HL-60 (cell line): ENCODE measurements at regions not wholly inside any gene's neighbourhood (a gene's known extent, or its start where the extent isn't known, plus 50 kb on each side); places are given as distances from the start of the nearest gene placed in this dataset.

Experiments
- DNase-seq, 2 experiments: peaks; one replicate each; pipeline ENCODE4 v3.0.0-alpha.2; 2010 to 2020; ENCODE audit warnings: low read depth in 1 of 2, low spot score in 1 of 2
- H3K27ac ChIP-seq: fragments of 250-450 bp; sonication (Bioruptor Pico); replicated peaks from 2 replicates; pipeline ENCODE4 v1.5.1; 2020; ENCODE audit warnings: mild to moderate bottlenecking, moderate library complexity
- H3K27me3 ChIP-seq: fragments of 250-450 bp; sonication (Bioruptor Pico); 2 replicates; pipeline ENCODE4 v1.5.1; 2021; ENCODE audit warnings: mild to moderate bottlenecking, moderate library complexity; ENCODE audit not compliant: insufficient read depth, poor library complexity, severe bottlenecking
- H3K4me3 ChIP-seq: replicated peaks from 2 replicates; pipeline ENCODE4 v1.5.1; 2011; ENCODE audit warnings: mild to moderate bottlenecking, control low read depth, low read length; ENCODE audit not compliant: insufficient read depth
- GABPA ChIP-seq: IDR thresholded peaks from 2 replicates; pipeline ENCODE4 v1.6.1; 2012; ENCODE audit warnings: low read depth
- POLR2AphosphoS5 ChIP-seq: IDR thresholded peaks from 2 replicates; pipeline ENCODE4 v1.6.1; 2012; ENCODE audit warnings: low read depth
- SPI1 ChIP-seq: IDR thresholded peaks from 2 replicates; pipeline ENCODE4 v1.6.1; 2012; ENCODE audit warnings: low read depth, mild to moderate bottlenecking, borderline replicate concordance
- TF ChIP-seq, protein P1 (sequence below): IDR thresholded peaks from 2 replicates; pipeline ENCODE4 v1.6.1; 2012; ENCODE audit warnings: low read depth; ENCODE audit not compliant: insufficient replicate concordance
- TF ChIP-seq, protein P2 (sequence below): IDR thresholded peaks from one replicate; pipeline ENCODE4 v1.5.1; 2011; ENCODE audit warnings: low read length, control low read depth, inconsistent platforms; ENCODE audit not compliant: insufficient read depth

- H3K27me3 ChIP-seq = no peaks in the 10 kb centered on the region
- no peak overlapping the region for H3K27ac ChIP-seq
- no peak for DNase-seq
- TF ChIP-seq, protein P1, sequence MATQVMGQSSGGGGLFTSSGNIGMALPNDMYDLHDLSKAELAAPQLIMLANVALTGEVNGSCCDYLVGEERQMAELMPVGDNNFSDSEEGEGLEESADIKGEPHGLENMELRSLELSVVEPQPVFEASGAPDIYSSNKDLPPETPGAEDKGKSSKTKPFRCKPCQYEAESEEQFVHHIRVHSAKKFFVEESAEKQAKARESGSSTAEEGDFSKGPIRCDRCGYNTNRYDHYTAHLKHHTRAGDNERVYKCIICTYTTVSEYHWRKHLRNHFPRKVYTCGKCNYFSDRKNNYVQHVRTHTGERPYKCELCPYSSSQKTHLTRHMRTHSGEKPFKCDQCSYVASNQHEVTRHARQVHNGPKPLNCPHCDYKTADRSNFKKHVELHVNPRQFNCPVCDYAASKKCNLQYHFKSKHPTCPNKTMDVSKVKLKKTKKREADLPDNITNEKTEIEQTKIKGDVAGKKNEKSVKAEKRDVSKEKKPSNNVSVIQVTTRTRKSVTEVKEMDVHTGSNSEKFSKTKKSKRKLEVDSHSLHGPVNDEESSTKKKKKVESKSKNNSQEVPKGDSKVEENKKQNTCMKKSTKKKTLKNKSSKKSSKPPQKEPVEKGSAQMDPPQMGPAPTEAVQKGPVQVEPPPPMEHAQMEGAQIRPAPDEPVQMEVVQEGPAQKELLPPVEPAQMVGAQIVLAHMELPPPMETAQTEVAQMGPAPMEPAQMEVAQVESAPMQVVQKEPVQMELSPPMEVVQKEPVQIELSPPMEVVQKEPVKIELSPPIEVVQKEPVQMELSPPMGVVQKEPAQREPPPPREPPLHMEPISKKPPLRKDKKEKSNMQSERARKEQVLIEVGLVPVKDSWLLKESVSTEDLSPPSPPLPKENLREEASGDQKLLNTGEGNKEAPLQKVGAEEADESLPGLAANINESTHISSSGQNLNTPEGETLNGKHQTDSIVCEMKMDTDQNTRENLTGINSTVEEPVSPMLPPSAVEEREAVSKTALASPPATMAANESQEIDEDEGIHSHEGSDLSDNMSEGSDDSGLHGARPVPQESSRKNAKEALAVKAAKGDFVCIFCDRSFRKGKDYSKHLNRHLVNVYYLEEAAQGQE = no peak
- no peak for TF ChIP-seq POLR2AphosphoS5
- TF ChIP-seq SPI1 = no peak
- no peak for TF ChIP-seq GABPA
- TF ChIP-seq, protein P2, sequence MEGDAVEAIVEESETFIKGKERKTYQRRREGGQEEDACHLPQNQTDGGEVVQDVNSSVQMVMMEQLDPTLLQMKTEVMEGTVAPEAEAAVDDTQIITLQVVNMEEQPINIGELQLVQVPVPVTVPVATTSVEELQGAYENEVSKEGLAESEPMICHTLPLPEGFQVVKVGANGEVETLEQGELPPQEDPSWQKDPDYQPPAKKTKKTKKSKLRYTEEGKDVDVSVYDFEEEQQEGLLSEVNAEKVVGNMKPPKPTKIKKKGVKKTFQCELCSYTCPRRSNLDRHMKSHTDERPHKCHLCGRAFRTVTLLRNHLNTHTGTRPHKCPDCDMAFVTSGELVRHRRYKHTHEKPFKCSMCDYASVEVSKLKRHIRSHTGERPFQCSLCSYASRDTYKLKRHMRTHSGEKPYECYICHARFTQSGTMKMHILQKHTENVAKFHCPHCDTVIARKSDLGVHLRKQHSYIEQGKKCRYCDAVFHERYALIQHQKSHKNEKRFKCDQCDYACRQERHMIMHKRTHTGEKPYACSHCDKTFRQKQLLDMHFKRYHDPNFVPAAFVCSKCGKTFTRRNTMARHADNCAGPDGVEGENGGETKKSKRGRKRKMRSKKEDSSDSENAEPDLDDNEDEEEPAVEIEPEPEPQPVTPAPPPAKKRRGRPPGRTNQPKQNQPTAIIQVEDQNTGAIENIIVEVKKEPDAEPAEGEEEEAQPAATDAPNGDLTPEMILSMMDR = no peak
- H3K4me3 ChIP-seq = no peak overlapping the region
Measured at GRCh38 chr7:49014870-49015269, 90.5 kb downstream of the CDC14C start.

- DNase-seq = no peak
- TF ChIP-seq, protein P1 = no peak
- TF ChIP-seq, protein P2 = no peak
- TF ChIP-seq POLR2AphosphoS5 (no peak), SPI1 (no peak), GABPA (no peak)
- H3K27ac ChIP-seq = no peak overlapping the region
- no peak overlapping the region for H3K4me3 ChIP-seq
- H3K27me3 ChIP-seq = no peaks in the 10 kb centered on the region
Measured at GRCh38 chr7:49020145-49020544, 95.8 kb downstream of the CDC14C start.

DNA sequence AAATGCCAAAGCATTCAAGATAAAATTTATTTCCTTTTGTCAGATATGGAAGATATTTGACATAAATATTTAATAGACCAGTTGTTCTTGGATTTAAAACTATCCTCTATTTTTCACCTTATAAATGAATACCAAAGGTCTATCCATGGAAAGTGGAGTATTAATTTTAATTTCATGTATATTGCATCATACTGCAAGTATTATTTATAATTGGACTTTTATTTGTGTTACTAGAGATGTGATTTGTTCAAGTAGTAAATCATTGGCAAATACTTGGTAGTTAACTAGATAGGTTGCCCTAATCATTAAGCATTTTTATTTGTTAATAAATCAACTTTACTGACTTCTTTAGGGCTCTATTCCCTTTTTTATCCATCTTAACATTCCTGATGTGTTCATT is 98.1 kb downstream of the CDC14C start:
- DNase-seq = no peak
- Histone ChIP-seq H3K4me3 (no peak overlapping the region), H3K27me3 (no peaks in the 10 kb centered on the region), H3K27ac (no peak overlapping the region)
- TF ChIP-seq POLR2AphosphoS5 (no peak), GABPA (no peak), SPI1 (no peak)
- TF ChIP-seq, protein P2 = no peak
- TF ChIP-seq, protein P1 = no peak
